ENCODE measurements at regions not wholly inside any gene's neighbourhood (a gene's known extent, or its start where the extent isn't known, plus 50 kb on each side); places are given as distances from the start of the nearest gene placed in this dataset.

DNA sequence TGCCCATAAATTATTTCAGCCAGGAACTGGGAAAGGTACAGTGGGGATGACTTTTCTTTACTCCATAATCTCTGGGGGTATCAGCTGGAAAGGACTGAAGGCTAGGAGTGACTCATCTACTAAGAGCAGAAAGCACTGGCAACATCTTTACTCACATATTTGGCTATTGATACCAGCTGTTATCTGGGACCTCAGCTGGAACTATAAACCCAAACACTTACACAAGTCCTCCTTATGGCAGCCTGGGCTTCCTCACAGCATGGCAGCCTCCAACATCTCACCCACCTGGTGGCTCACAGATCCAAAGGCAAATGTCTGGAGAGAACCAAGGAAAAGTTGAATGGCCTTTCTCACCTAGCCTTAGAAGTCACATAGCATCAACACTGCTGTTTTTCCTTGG is 379.0 kb upstream of the RND3 start:
- 0 out of 2 replicates have a peak, but pooled peaks cover 3% of the 10 kb centered on the region for H3K4me1 ChIP-seq (ENCODE audit: insufficient read depth)
- no peak overlapping the region for H3K4me2 ChIP-seq
- Mint-ChIP-seq H3K9me3 (peaks cover 69% of the 10 kb centered on the region), H3K36me3 (ENCODE audit: low read depth) (peaks cover 83% of the 10 kb centered on the region), H3K4me1 (peaks cover 16% of the 10 kb centered on the region), H3K4me3 (no peak overlapping the region), H3K27me3 (ENCODE audit: insufficient read depth, low read depth, poor library complexity) (peaks cover 6% of the 10 kb centered on the region), H3K27ac (no peak overlapping the region)
- no peak overlapping the region for H3K27ac ChIP-seq (ENCODE audit: low read depth)
- H2AFZ ChIP-seq = no peak overlapping the region
- H3F3A ChIP-seq (replicated peaks; ENCODE audit: low read depth) = no peaks in the 10 kb centered on the region
- ATAC-seq (no peak), DNase-seq (ENCODE audit: low spot score) (no peak)
- H3K36me3 ChIP-seq (ENCODE audit: insufficient read depth) = peaks cover 9% of the 10 kb centered on the region; the same call in 1 of the 2 replicates
- H4K20me1 ChIP-seq (replicated peaks; ENCODE audit: insufficient read depth) = no peaks in the 10 kb centered on the region
- H3K27me3 ChIP-seq (ENCODE audit: insufficient read depth) = no peaks in the 10 kb centered on the region
- TF ChIP-seq, protein P1, sequence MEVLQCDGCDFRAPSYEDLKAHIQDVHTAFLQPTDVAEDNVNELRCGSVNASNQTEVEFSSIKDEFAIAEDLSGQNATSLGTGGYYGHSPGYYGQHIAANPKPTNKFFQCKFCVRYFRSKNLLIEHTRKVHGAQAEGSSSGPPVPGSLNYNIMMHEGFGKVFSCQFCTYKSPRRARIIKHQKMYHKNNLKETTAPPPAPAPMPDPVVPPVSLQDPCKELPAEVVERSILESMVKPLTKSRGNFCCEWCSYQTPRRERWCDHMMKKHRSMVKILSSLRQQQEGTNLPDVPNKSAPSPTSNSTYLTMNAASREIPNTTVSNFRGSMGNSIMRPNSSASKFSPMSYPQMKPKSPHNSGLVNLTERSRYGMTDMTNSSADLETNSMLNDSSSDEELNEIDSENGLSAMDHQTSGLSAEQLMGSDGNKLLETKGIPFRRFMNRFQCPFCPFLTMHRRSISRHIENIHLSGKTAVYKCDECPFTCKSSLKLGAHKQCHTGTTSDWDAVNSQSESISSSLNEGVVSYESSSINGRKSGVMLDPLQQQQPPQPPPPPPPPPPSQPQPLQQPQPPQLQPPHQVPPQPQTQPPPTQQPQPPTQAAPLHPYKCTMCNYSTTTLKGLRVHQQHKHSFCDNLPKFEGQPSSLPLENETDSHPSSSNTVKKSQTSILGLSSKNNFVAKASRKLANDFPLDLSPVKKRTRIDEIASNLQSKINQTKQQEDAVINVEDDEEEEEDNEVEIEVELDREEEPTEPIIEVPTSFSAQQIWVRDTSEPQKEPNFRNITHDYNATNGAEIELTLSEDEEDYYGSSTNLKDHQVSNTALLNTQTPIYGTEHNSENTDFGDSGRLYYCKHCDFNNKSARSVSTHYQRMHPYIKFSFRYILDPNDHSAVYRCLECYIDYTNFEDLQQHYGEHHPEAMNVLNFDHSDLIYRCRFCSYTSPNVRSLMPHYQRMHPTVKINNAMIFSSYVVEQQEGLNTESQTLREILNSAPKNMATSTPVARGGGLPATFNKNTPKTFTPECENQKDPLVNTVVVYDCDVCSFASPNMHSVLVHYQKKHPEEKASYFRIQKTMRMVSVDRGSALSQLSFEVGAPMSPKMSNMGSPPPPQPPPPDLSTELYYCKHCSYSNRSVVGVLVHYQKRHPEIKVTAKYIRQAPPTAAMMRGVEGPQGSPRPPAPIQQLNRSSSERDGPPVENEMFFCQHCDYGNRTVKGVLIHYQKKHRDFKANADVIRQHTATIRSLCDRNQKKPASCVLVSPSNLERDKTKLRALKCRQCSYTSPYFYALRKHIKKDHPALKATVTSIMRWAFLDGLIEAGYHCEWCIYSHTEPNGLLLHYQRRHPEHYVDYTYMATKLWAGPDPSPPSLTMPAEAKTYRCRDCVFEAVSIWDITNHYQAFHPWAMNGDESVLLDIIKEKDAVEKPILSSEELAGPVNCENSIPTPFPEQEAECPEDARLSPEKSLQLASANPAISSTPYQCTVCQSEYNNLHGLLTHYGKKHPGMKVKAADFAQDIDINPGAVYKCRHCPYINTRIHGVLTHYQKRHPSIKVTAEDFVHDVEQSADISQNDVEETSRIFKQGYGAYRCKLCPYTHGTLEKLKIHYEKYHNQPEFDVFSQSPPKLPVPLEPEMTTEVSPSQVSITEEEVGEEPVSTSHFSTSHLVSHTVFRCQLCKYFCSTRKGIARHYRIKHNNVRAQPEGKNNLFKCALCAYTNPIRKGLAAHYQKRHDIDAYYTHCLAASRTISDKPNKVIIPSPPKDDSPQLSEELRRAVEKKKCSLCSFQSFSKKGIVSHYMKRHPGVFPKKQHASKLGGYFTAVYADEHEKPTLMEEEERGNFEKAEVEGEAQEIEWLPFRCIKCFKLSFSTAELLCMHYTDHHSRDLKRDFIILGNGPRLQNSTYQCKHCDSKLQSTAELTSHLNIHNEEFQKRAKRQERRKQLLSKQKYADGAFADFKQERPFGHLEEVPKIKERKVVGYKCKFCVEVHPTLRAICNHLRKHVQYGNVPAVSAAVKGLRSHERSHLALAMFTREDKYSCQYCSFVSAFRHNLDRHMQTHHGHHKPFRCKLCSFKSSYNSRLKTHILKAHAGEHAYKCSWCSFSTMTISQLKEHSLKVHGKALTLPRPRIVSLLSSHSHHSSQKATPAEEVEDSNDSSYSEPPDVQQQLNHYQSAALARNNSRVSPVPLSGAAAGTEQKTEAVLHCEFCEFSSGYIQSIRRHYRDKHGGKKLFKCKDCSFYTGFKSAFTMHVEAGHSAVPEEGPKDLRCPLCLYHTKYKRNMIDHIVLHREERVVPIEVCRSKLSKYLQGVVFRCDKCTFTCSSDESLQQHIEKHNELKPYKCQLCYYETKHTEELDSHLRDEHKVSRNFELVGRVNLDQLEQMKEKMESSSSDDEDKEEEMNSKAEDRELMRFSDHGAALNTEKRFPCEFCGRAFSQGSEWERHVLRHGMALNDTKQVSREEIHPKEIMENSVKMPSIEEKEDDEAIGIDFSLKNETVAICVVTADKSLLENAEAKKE (CRISPR knock-in tag; IDR thresholded peaks at IDR 0.05) = no peak
- TF ChIP-seq ZNF114 (CRISPR knock-in tag; IDR thresholded peaks at IDR 0.05) (no peak), ZNF331 (CRISPR knock-in tag; IDR thresholded peaks at IDR 0.05; ENCODE audit: low read depth) (no peak), POLR2AphosphoS5 (IDR thresholded peaks at IDR 0.05; ENCODE audit: low read depth) (no peak), EZH2 (IDR thresholded peaks at IDR 0.05; ENCODE audit: low read depth, unreplicated experiment) (no peak), JUNB (IDR thresholded peaks at IDR 0.05; ENCODE audit: unreplicated experiment) (no peak)
- TF ChIP-seq, protein P2, sequence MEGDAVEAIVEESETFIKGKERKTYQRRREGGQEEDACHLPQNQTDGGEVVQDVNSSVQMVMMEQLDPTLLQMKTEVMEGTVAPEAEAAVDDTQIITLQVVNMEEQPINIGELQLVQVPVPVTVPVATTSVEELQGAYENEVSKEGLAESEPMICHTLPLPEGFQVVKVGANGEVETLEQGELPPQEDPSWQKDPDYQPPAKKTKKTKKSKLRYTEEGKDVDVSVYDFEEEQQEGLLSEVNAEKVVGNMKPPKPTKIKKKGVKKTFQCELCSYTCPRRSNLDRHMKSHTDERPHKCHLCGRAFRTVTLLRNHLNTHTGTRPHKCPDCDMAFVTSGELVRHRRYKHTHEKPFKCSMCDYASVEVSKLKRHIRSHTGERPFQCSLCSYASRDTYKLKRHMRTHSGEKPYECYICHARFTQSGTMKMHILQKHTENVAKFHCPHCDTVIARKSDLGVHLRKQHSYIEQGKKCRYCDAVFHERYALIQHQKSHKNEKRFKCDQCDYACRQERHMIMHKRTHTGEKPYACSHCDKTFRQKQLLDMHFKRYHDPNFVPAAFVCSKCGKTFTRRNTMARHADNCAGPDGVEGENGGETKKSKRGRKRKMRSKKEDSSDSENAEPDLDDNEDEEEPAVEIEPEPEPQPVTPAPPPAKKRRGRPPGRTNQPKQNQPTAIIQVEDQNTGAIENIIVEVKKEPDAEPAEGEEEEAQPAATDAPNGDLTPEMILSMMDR (conservative IDR thresholded peaks at IDR 0.05; ENCODE audit: low read depth in 2 of 2) = no peak
- H3K4me3 ChIP-seq = no peak overlapping the region
- H3K9me2 ChIP-seq (ENCODE audit: insufficient read depth) = peaks cover 8% of the 10 kb centered on the region; the same call in 1 of the 2 replicates
- H3K79me2 ChIP-seq (replicated peaks; ENCODE audit: insufficient read depth) = no peaks in the 10 kb centered on the region

Measured in GM23338 (cell line).